H1 (cell line): ENCODE measurements at regions not wholly inside any gene's neighbourhood (a gene's known extent, or its start where the extent isn't known, plus 50 kb on each side); places are given as distances from the start of the nearest gene placed in this dataset.

Experiments used
- CTCF ChIA-PET: fragments of 300-600 bp; sonication (Branson Sonifier 250); formaldehyde crosslinking; loops from one replicate; lab custom pipeline; 2021; ENCODE audit not compliant: partially characterized antibody; lab: Charles Lee
- POLR2A ChIA-PET: fragments of 300-600 bp; sonication (Branson Sonifier 250); formaldehyde crosslinking; loops from one replicate; lab custom pipeline; 2021; ENCODE audit warnings: inconsistent platforms; ENCODE audit not compliant: partially characterized antibody; lab: Charles Lee
- DNase-seq, 2 experiments: peaks; one replicate each; pipeline versions ENCODE4 v3.0.0 to v3.0.0-alpha.2; 2010 to 2022; ENCODE audit warnings: low spot score in 2 of 2, low read depth in 1 of 2, mixed read lengths in 1 of 2
- FAIRE-seq: peaks from 2 replicates; lab custom pipeline; 2011; peaks lifted over from hg19 to GRCh38; lab: Jason Lieb, UNC
- H2AFZ ChIP-seq: 2 replicates; pipeline ENCODE4 v1.8.1; 2012; ENCODE audit warnings: low read length, inconsistent platforms
- H2AK5ac ChIP-seq: 2 replicates; pipeline ENCODE4 v1.6.1; 2013; ENCODE audit warnings: low read depth, low read length
- H2BK120ac ChIP-seq: replicated peaks from 2 replicates; pipeline ENCODE3; 2013; ENCODE audit warnings: low read depth, low read length, inconsistent platforms
- H2BK12ac ChIP-seq: 2 replicates; pipeline ENCODE4 v1.6.1; 2013; ENCODE audit warnings: low read depth, low read length
- H2BK15ac ChIP-seq: 2 replicates; pipeline ENCODE4 v1.6.1; 2013; ENCODE audit warnings: low read length
- H2BK20ac ChIP-seq: 2 replicates; pipeline ENCODE4 v1.6.1; 2013; ENCODE audit warnings: low read length
- H2BK5ac ChIP-seq: 2 replicates; pipeline ENCODE4 v1.6.1; 2013; ENCODE audit warnings: low read depth, low read length
- H3K14ac ChIP-seq: 2 replicates; pipeline ENCODE4 v1.6.1; 2013; ENCODE audit warnings: inconsistent platforms; ENCODE audit not compliant: insufficient read length
- H3K18ac ChIP-seq: 2 replicates; pipeline ENCODE4 v1.6.1; 2013; ENCODE audit warnings: low read length; ENCODE audit errors: extremely low read depth
- H3K23ac ChIP-seq: 2 replicates; pipeline ENCODE4 v1.6.1; 2013; ENCODE audit warnings: inconsistent platforms; ENCODE audit not compliant: insufficient read length
- H3K23me2 ChIP-seq: 2 replicates; pipeline ENCODE4 v1.6.1; 2013; ENCODE audit warnings: low read depth, low read length
- H3K27ac ChIP-seq: 2 replicates; pipeline ENCODE4 v1.6.1; 2011; ENCODE audit warnings: low read depth, low read length, inconsistent platforms
- H3K27me3 ChIP-seq, 4 experiments: replicated peaks in 1 of 4; 1 replicate in 1 of 4; 2 replicates in 3 of 4; pipeline versions ENCODE4 v1.6.1 to v1.8.1; 2011 to 2013; ENCODE audit warnings: low read length in 3 of 4, mild to moderate bottlenecking in 3 of 4, inconsistent platforms in 2 of 4, mixed read lengths in 2 of 4, moderate library complexity in 1 of 4; ENCODE audit not compliant: control insufficient read depth in 3 of 4, insufficient read depth in 3 of 4; ENCODE audit errors: extremely low read depth in 1 of 4
- H3K36me3 ChIP-seq, 4 experiments: 2 replicates each; pipeline versions ENCODE4 v1.6.1 to v1.8.1; 2011 to 2013; ENCODE audit warnings: mild to moderate bottlenecking in 4 of 4, low read length in 3 of 4, moderate library complexity in 2 of 4, control low read depth in 1 of 4, inconsistent platforms in 1 of 4; ENCODE audit not compliant: insufficient read depth in 4 of 4, control insufficient read depth in 2 of 4
- H3K4ac ChIP-seq: replicated peaks from 2 replicates; pipeline ENCODE3; 2013; ENCODE audit warnings: low read length, low read depth, mixed read lengths, inconsistent platforms; ENCODE audit not compliant: insufficient read length
- H3K4me1 ChIP-seq, 4 experiments: replicated peaks in 1 of 4; 1 replicate in 1 of 4; 2 replicates in 3 of 4; pipeline versions ENCODE4 v1.6.1 to v1.8.1; 2011 to 2013; ENCODE audit warnings: low read length in 3 of 4, inconsistent platforms in 2 of 4, mixed read lengths in 1 of 4; ENCODE audit not compliant: insufficient read depth in 4 of 4, control insufficient read depth in 3 of 4
- H3K4me2 ChIP-seq, 2 experiments: 2 replicates each; pipeline versions ENCODE4 v1.6.1 to v1.8.1; 2011 to 2013; ENCODE audit warnings: low read depth in 2 of 2, low read length in 2 of 2, control low read depth in 1 of 2, inconsistent platforms in 1 of 2, mild to moderate bottlenecking in 1 of 2; ENCODE audit not compliant: insufficient read depth in 1 of 2
- H3K4me3 ChIP-seq, 4 experiments: fragments of 200-600, 300-600 bp in 1 of 4; sonication (generic), shearing (Covaris generic), sonication (Bioruptor Twin) in 1 of 4; 2 replicates each; pipeline versions ENCODE4 v1.5.1 to v1.8.1; 2011 to 2016; ENCODE audit warnings: low read length in 4 of 4, low read depth in 3 of 4, control low read depth in 2 of 4, inconsistent platforms in 2 of 4, mild to moderate bottlenecking in 2 of 4, mixed read lengths in 1 of 4, moderate library complexity in 1 of 4; ENCODE audit not compliant: insufficient read depth in 2 of 4; ENCODE audit errors: extremely low read depth in 1 of 4
- H3K56ac ChIP-seq: replicated peaks from 2 replicates; pipeline ENCODE3; 2013; ENCODE audit warnings: low read depth, mild to moderate bottlenecking, mixed read lengths, low read length, inconsistent platforms; ENCODE audit not compliant: insufficient read length
- H3K79me1 ChIP-seq: 2 replicates; pipeline ENCODE4 v1.6.1; 2013; ENCODE audit warnings: low read depth, low read length, control low read depth
- H3K79me2 ChIP-seq, 2 experiments: 2 replicates each; pipeline versions ENCODE4 v1.6.1 to v1.8.1; 2012 to 2013; ENCODE audit warnings: low read length in 2 of 2, mild to moderate bottlenecking in 2 of 2, inconsistent platforms in 1 of 2; ENCODE audit not compliant: insufficient read depth in 2 of 2, control insufficient read depth in 1 of 2
- H3K9ac ChIP-seq, 4 experiments: replicated peaks in 1 of 4; 1 replicate in 1 of 4; 2 replicates in 3 of 4; pipeline versions ENCODE4 v1.6.1 to v1.8.1; 2011 to 2013; ENCODE audit warnings: low read depth in 3 of 4, low read length in 3 of 4, control low read depth in 2 of 4, mild to moderate bottlenecking in 2 of 4, moderate library complexity in 2 of 4, inconsistent platforms in 1 of 4; ENCODE audit errors: extremely low read depth in 1 of 4
- H3K9me3 ChIP-seq, 2 experiments: 2 replicates each; pipeline versions ENCODE4 v1.6.1 to v1.8.1; 2012 to 2013; ENCODE audit warnings: mild to moderate bottlenecking in 2 of 2, moderate library complexity in 2 of 2, control low read depth in 1 of 2, inconsistent platforms in 1 of 2, low read depth in 1 of 2, low read length in 1 of 2, mixed read lengths in 1 of 2; ENCODE audit not compliant: insufficient read depth in 2 of 2
- H4K20me1 ChIP-seq, 2 experiments: replicated peaks in 1 of 2; 2 replicates each; pipeline versions ENCODE3 to v1.8.1; 2011 to 2013; ENCODE audit warnings: inconsistent platforms in 2 of 2, low read length in 2 of 2, mild to moderate bottlenecking in 1 of 2; ENCODE audit not compliant: insufficient read depth in 2 of 2, control insufficient read depth in 1 of 2
- H4K5ac ChIP-seq: 2 replicates; pipeline ENCODE4 v1.6.1; 2013; ENCODE audit warnings: low read length, low read depth, mixed read lengths, inconsistent platforms; ENCODE audit not compliant: insufficient read length
- H4K8ac ChIP-seq: 2 replicates; pipeline ENCODE4 v1.8.0; 2013; ENCODE audit warnings: mild to moderate bottlenecking, moderate library complexity, low read length, inconsistent platforms; ENCODE audit not compliant: insufficient read depth; ENCODE audit errors: extremely low read depth
- H4K91ac ChIP-seq: replicated peaks from 2 replicates; pipeline ENCODE3; 2013; ENCODE audit warnings: low read length, mixed read lengths, inconsistent platforms; ENCODE audit not compliant: insufficient read length
- CHD1 ChIP-seq: IDR thresholded peaks from 2 replicates; pipeline ENCODE4 v1.6.1; 2012; ENCODE audit warnings: low read depth, low read length, improper control_type of control experiment
- RAD21 ChIP-seq, 2 experiments: IDR thresholded peaks in 1 of 2; conservative IDR thresholded peaks in 1 of 2; 2 replicates each; pipeline ENCODE4 v1.6.1; 2011; ENCODE audit warnings: low read depth in 2 of 2, low read length in 2 of 2, improper control_type of control experiment in 1 of 2, inconsistent platforms in 1 of 2, mild to moderate bottlenecking in 1 of 2, moderate library complexity in 1 of 2
- WGBS, 2 experiments: shearing (Covaris generic) in 1 of 2; methylation state at CpG; one replicate each; pipeline versions ENCODE4 v1.1.6 to v1.1.7; 2013 to 2015; ENCODE audit warnings: low lambda C conversion rate in 2 of 2, mixed read lengths in 2 of 2, inconsistent platforms in 1 of 2, low coverage in 1 of 2, missing lambda C conversion rate in 1 of 2; ENCODE audit not compliant: insufficient replicate concordance in 2 of 2, insufficient coverage in 1 of 2, insufficient read length in 1 of 2; ENCODE audit errors: extremely low coverage in 1 of 2, missing lambda C conversion rate in 1 of 2; 5-methylcytosine and 5-hydroxymethylcytosine counted together

DNA sequence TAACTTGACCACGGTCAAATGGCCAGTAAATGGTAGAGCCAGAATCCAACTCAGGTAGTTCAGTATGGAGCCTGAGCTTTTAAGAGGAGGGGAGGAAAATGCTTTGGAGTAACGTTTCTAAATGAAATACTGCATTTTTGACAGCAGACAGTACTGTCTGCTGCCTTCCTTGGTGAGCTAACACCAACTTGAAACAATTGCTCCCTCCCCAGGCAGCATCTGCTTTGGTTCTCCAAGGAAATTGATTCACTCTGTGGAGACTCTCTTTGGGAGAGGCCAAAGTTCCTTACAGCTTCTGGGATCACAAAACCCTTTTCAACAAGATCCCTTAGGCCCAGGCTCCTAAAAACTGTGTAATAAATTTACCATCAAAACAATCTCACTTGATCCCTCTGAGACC lies 75.2 kb upstream of the SSBP2 start:
- no peak overlapping the region for H3K18ac ChIP-seq
- no peak overlapping the region for H2BK5ac ChIP-seq
- WGBS, 2 experiments, result 65% methylated on average over 2 of the region's 2 CpGs; no CpG with 5 or more reads in 1 of the 2 experiments
- H4K20me1 ChIP-seq, result no peaks in the 10 kb centered on the region
- TF ChIP-seq RAD21 (IDR thresholded peaks at IDR 0.05 in 1 of 2, conservative IDR thresholded peaks at IDR 0.05 in 1 of 2; ENCODE audit: low read depth in 2 of 2, low read length in 2 of 2), result peak; percentile 38 to 45; a peak in 3 of 4 replicates
- no peak for TF ChIP-seq CHD1
- no peak overlapping the region for H3K23ac ChIP-seq
- H3K27ac ChIP-seq, result no peak overlapping the region
- H4K5ac ChIP-seq, result no peak overlapping the region
- H3K4me3 ChIP-seq, result no peak overlapping the region
- no peak overlapping the region for H2AK5ac ChIP-seq
- no peak overlapping the region for H2BK12ac ChIP-seq
- no peaks in the 10 kb centered on the region for H3K27me3 ChIP-seq
- H3K79me2 ChIP-seq, result no peaks in the 10 kb centered on the region
- CTCF ChIA-PET, result interaction anchor here (0.7 to 2.1 kb wide), 6 partner anchors 9 to 433 kb away, joined by 3 to 6 read pairs (median 4); no protein-coding TSS in a partner anchor
- H2BK15ac ChIP-seq, result no peak overlapping the region
- FAIRE-seq (no peak), DNase-seq (no peak)
- peaks cover 0 to 7% of the 10 kb centered on the region in 2 experiments; a peak in 1 of 4 replicates for H3K9me3 ChIP-seq
- no peak overlapping the region for H3K9ac ChIP-seq
- no peak overlapping the region for H4K8ac ChIP-seq
- no peak overlapping the region for H3K4ac ChIP-seq
- POLR2A ChIA-PET, result interaction anchor here (1.3 kb wide), 1 partner anchor 26 kb away, joined by 4 read pairs; no protein-coding TSS in a partner anchor
- H3K79me1 ChIP-seq, result no peaks in the 10 kb centered on the region
- H3K4me1 ChIP-seq, result no peaks in the 10 kb centered on the region; a peak in 1 of 7 replicates
- H4K91ac ChIP-seq, result no peak overlapping the region
- H3K23me2 ChIP-seq, result no peaks in the 10 kb centered on the region
- H2BK120ac ChIP-seq, result no peak overlapping the region
- H3K36me3 ChIP-seq, result no peaks in the 10 kb centered on the region
- H3K56ac ChIP-seq, result no peak overlapping the region
- peak overlapping the region; percentile 2; the same call in 1 of the 2 replicates for H2AFZ ChIP-seq
- H3K4me2 ChIP-seq, result no peak overlapping the region
- H2BK20ac ChIP-seq, result no peak overlapping the region
- no peak overlapping the region for H3K14ac ChIP-seq
